ENCODE measurements at regions not wholly inside any gene's neighbourhood (a gene's known extent, or its start where the extent isn't known, plus 50 kb on each side); places are given as distances from the start of the nearest gene placed in this dataset.

DNA sequence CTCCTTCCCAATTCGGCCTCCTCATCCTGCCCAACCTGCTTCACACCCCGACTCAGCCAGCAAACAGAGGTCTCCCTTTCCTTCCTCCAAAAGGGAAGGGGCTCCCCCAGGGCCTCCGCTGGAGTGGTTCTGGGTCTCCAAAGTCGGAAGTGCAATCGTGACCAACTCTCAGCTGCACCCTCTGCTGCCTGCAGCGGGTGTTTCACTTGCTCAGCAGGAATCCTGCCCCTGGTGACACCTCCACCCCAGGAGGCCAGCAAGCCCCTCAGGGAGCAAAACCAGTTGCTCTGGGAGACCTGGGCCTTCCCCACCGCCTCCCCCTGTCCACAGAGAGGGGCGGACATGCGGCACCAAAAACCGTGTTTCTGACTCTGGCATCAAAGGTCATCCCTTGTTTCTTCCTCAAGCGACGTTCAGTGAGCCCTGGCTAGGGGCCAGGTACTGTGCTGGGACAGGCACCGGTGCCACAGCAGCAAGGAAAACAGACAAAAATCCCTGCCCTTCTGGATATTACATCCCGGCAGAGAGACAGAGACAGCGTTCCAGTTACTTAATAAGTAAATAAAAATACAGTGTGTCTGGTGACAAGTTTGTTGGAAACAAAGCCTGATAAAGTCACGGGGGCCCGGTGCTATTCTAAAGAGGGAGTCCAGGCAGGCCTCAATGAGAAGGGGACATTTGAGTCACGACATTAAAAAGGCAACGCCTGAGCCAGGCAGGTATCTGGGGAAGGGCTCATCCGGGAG, 219.0 kb downstream of the BMP7 start:
- Mint-ChIP-seq H3K36me3 (ENCODE audit: insufficient read depth, unreplicated experiment) (no peaks in the 10 kb centered on the region), H3K9me3 (ENCODE audit: unreplicated experiment) (no peaks in the 10 kb centered on the region), H3K4me3 (ENCODE audit: unreplicated experiment) (no peak overlapping the region), H3K27me3 (ENCODE audit: insufficient read depth, unreplicated experiment) (no peaks in the 10 kb centered on the region), H3K27ac (ENCODE audit: low read depth, unreplicated experiment) (no peak overlapping the region), H3K4me1 (ENCODE audit: insufficient read depth, unreplicated experiment) (peaks cover 16% of the 10 kb centered on the region)
- TF ChIP-seq, protein P1, sequence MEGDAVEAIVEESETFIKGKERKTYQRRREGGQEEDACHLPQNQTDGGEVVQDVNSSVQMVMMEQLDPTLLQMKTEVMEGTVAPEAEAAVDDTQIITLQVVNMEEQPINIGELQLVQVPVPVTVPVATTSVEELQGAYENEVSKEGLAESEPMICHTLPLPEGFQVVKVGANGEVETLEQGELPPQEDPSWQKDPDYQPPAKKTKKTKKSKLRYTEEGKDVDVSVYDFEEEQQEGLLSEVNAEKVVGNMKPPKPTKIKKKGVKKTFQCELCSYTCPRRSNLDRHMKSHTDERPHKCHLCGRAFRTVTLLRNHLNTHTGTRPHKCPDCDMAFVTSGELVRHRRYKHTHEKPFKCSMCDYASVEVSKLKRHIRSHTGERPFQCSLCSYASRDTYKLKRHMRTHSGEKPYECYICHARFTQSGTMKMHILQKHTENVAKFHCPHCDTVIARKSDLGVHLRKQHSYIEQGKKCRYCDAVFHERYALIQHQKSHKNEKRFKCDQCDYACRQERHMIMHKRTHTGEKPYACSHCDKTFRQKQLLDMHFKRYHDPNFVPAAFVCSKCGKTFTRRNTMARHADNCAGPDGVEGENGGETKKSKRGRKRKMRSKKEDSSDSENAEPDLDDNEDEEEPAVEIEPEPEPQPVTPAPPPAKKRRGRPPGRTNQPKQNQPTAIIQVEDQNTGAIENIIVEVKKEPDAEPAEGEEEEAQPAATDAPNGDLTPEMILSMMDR (IDR thresholded peaks at IDR 0.05; ENCODE audit: unreplicated experiment), result no peak
- peak; percentile 27 for DNase-seq (ENCODE audit: unreplicated experiment)
- POLR2A ChIA-PET, result interaction anchor here (0.6 kb wide), 1 partner anchor 177 kb away, joined by 3 read pairs; no protein-coding TSS in a partner anchor
- no TSS peak for BruUV-seq (replicated peaks)
- CTCF ChIA-PET, result interaction anchor here (1.1 to 2.4 kb wide), 8 partner anchors 10 to 497 kb away, joined by 4 to 11 read pairs (median 5); no protein-coding TSS in a partner anchor
- intact Hi-C loops (cut with micrococcal nuclease), result loop anchor here (10.0 kb wide), 1 partner anchor 413 kb away; no protein-coding TSS in a partner anchor

DNA sequence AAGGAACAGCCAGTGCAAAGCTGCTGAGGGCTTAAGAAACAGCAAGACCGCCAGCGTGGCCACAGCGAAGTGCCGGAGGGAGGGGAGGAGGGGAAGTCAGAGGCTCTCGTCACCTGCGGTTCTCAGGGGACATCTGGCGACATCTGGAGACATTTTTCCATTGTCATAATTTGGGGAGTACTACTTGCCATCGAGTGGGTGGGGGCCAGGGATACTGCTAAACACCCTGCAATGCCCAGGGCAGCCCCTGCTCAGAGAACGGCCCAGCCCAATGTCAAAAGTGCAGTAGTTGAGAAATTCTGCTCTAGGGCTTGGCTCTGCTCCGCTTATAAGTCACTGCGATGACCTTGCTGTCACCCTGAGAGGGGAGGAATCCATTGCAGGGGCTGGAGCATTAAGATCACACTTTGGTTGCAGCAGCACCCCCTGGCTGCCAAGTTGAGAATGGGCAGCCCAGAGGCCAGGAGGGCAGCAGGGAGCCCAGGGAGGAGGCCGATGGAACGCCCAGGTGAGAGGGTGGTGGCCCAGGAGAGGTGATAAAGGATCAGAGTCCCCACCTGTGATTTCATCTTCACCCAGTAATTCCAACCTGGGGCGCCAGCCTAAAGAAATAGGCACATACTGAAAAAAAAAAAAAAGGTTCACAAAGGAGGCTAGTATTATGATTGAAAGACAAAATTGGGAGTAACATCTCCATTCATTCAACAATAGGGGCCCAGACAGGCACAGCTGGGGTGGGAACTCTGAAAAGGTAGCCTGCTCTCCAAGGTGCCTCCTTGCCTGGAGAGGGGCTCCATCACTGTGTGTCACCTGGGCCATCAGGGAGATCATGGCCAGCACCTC, 218.2 kb downstream of the BMP7 start:
- Mint-ChIP-seq H3K27ac (ENCODE audit: low read depth, unreplicated experiment) (no peak overlapping the region), H3K4me1 (ENCODE audit: insufficient read depth, unreplicated experiment) (peaks cover 8% of the 10 kb centered on the region), H3K36me3 (ENCODE audit: insufficient read depth, unreplicated experiment) (no peaks in the 10 kb centered on the region), H3K4me3 (ENCODE audit: unreplicated experiment) (no peak overlapping the region), H3K9me3 (ENCODE audit: unreplicated experiment) (no peaks in the 10 kb centered on the region), H3K27me3 (ENCODE audit: insufficient read depth, unreplicated experiment) (no peaks in the 10 kb centered on the region)
- no TSS peak for BruUV-seq (replicated peaks)
- TF ChIP-seq, protein P1 (IDR thresholded peaks at IDR 0.05; ENCODE audit: unreplicated experiment), result peak; percentile 55
- peak; percentile 85 for DNase-seq (ENCODE audit: unreplicated experiment)
- ChIA-PET CTCF (interaction anchor here (0.6 to 2.4 kb wide), 9 partner anchors 10 to 560 kb away, joined by 3 to 11 read pairs (median 3); no protein-coding TSS in a partner anchor), POLR2A (no interaction called here)
- intact Hi-C loops (cut with micrococcal nuclease), result loop anchor here (10.0 kb wide), 1 partner anchor 413 kb away; no protein-coding TSS in a partner anchor

DNA sequence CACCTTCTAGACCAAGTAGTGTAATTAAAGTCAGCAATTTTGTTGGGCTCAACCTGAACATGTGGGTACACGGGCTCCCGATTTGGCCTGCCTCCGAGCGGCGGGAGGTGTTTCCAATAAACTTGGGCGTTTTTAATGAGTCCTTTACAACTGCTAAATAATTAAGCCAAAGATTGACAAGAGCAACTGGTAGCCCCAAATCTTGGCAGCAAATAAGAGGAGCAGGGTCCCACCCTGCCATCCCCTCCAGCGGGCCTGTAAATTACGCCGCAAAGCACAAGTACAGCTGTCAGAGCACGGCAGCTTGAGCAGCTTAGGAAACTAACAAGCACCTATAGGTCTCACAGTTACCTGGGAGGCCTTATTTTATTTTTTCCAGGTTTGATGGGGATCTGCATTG, 217.1 kb downstream of the BMP7 start:
- peaks cover 8% of the 10 kb centered on the region for H3K4me1 Mint-ChIP-seq (ENCODE audit: insufficient read depth, unreplicated experiment)
- no peak overlapping the region for H3K27ac Mint-ChIP-seq (ENCODE audit: low read depth, unreplicated experiment)
- DNase-seq (ENCODE audit: unreplicated experiment), result no peak
- no peaks in the 10 kb centered on the region for H3K36me3 Mint-ChIP-seq (ENCODE audit: insufficient read depth, unreplicated experiment)
- ChIA-PET CTCF (interaction anchor here (0.6 to 2.4 kb wide), 8 partner anchors 9 to 434 kb away, joined by 3 to 11 read pairs (median 3); no protein-coding TSS in a partner anchor), POLR2A (no interaction called here)
- no TSS peak for BruUV-seq (replicated peaks)
- peaks cover 10% of the 10 kb centered on the region for H3K27me3 Mint-ChIP-seq (ENCODE audit: insufficient read depth, unreplicated experiment)
- no peak overlapping the region for H3K4me3 Mint-ChIP-seq (ENCODE audit: unreplicated experiment)
- no peaks in the 10 kb centered on the region for H3K9me3 Mint-ChIP-seq (ENCODE audit: unreplicated experiment)
- TF ChIP-seq, protein P1 (IDR thresholded peaks at IDR 0.05; ENCODE audit: unreplicated experiment), result no peak
- intact Hi-C loops (cut with micrococcal nuclease), result loop anchor here (10.0 kb wide), 1 partner anchor 414 kb away; no protein-coding TSS in a partner anchor

DNA sequence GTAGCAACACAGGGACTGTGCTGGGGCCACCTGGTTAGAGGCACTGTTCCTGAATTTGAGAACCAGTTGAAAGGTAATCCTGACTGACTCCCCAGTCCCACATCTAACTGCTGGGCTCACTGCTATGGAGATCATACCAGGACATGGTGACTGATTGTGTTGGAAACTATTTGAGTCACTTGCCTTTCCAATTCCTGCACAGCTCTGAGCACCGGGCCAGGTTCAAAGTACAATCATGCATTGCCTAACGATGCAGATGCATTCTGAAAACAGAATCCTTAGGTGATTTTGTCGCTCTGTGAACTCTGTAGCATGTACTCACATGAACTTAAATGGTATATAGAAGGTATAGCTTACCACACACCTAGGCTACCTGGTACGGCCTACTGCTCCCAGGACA, 215.3 kb downstream of the BMP7 start:
- DNase-seq (ENCODE audit: unreplicated experiment), result no peak
- peaks cover 23% of the 10 kb centered on the region for H3K27me3 Mint-ChIP-seq (ENCODE audit: insufficient read depth, unreplicated experiment)
- H3K36me3 Mint-ChIP-seq (ENCODE audit: insufficient read depth, unreplicated experiment), result no peaks in the 10 kb centered on the region
- H3K27ac Mint-ChIP-seq (ENCODE audit: low read depth, unreplicated experiment), result no peak overlapping the region
- H3K4me1 Mint-ChIP-seq (ENCODE audit: insufficient read depth, unreplicated experiment), result peaks cover 8% of the 10 kb centered on the region
- POLR2A ChIA-PET, result interaction anchor here (0.7 to 2.5 kb wide), 3 partner anchors 8 to 10 kb away, joined by 3 to 15 read pairs (median 4); no protein-coding TSS in a partner anchor
- intact Hi-C loops (cut with micrococcal nuclease), result no loop called here
- no peaks in the 10 kb centered on the region for H3K9me3 Mint-ChIP-seq (ENCODE audit: unreplicated experiment)
- BruUV-seq (replicated peaks), result no TSS peak
- TF ChIP-seq, protein P1 (IDR thresholded peaks at IDR 0.05; ENCODE audit: unreplicated experiment), result no peak
- no peak overlapping the region for H3K4me3 Mint-ChIP-seq (ENCODE audit: unreplicated experiment)
- CTCF ChIA-PET, result interaction anchor here (0.7 to 2.2 kb wide), 4 partner anchors 10 to 505 kb away, joined by 3 to 8 read pairs (median 3); no protein-coding TSS in a partner anchor
